OCI-LY1 (cell line): ENCODE measurements at regions not wholly inside any gene's neighbourhood (a gene's known extent, or its start where the extent isn't known, plus 50 kb on each side); places are given as distances from the start of the nearest gene placed in this dataset.

ENCODE experiments used
- EZH2 ChIP-seq: fragments of 200-600 bp; sonication (generic), shearing (Covaris generic); IDR thresholded peaks from 2 replicates; pipeline ENCODE4 v1.8.0; 2017; ENCODE audit warnings: borderline replicate concordance, mixed run types, mild to moderate bottlenecking, antibody characterized with exemption, low read length, moderate library complexity, mixed read lengths
- TF ChIP-seq, protein P1 (sequence below): fragments of 200-600 bp; sonication (generic), shearing (Covaris generic); IDR thresholded peaks from 2 replicates; pipeline ENCODE4 v1.5.1; 2017; ENCODE audit warnings: mild to moderate bottlenecking, antibody characterized with exemption, low read length, moderate library complexity, mixed read lengths

DNA sequence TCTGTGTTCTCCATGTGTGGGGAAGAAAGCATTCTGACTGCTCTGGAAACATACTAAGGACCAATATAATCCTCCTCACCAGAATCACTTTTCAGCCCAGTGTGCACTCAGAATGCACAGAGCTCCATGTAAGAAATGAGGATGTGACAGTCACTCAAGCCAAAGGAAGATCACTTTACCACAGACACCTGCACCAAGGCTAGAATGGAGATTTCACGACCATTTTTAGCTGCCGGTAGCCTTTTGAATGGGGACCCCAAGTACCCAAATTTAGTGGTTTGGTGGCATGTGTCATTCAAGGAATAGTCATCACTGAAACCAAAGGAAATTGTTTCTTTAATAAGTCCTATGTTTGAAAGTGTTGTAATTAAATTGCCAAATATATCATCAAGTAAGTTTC lies 613.2 kb upstream of the ACVR2A start:
- TF ChIP-seq, protein P1, sequence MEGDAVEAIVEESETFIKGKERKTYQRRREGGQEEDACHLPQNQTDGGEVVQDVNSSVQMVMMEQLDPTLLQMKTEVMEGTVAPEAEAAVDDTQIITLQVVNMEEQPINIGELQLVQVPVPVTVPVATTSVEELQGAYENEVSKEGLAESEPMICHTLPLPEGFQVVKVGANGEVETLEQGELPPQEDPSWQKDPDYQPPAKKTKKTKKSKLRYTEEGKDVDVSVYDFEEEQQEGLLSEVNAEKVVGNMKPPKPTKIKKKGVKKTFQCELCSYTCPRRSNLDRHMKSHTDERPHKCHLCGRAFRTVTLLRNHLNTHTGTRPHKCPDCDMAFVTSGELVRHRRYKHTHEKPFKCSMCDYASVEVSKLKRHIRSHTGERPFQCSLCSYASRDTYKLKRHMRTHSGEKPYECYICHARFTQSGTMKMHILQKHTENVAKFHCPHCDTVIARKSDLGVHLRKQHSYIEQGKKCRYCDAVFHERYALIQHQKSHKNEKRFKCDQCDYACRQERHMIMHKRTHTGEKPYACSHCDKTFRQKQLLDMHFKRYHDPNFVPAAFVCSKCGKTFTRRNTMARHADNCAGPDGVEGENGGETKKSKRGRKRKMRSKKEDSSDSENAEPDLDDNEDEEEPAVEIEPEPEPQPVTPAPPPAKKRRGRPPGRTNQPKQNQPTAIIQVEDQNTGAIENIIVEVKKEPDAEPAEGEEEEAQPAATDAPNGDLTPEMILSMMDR, result no peak
- no peak for TF ChIP-seq EZH2
